T-cell (primary cell): ENCODE measurements at regions not wholly inside any gene's neighbourhood (a gene's known extent, or its start where the extent isn't known, plus 50 kb on each side); places are given as distances from the start of the nearest gene placed in this dataset.
A peak's percentile ranks its signal among the peaks of the same experiment; 100 is the strongest.

Experiments used
- ATAC-seq, 4 experiments: fragments of 200-7000 bp in 3 of 4; fragments of 150-1000 bp in 1 of 4; cut with Tn5 transposase; replicated peaks in 1 of 4; 1 replicate in 3 of 4; 2 replicates in 1 of 4; pipeline ENCODE4 v1.10.0; 2021; ENCODE audit warnings: moderate library complexity in 3 of 4, mild to moderate bottlenecking in 2 of 4, moderate number of reproducible peaks in 1 of 4
- CTCF ChIA-PET, 2 donors: fragments of 300-600 bp; sonication (Branson Sonifier 250); formaldehyde crosslinking; loops; one replicate each; lab custom pipeline; 2022; ENCODE audit warnings: antibody characterized with exemption in 2 of 2; lab: Charles Lee
- POLR2A ChIA-PET, 2 donors: fragments of 300-600 bp; sonication (Branson Sonifier 250); formaldehyde crosslinking; loops; one replicate each; lab custom pipeline; 2022; ENCODE audit warnings: antibody characterized with exemption in 2 of 2; lab: Charles Lee
- DNase-seq, 35 experiments: peaks; one replicate each; pipeline versions ENCODE4 v3.0.0 to v3.0.0-alpha.2; 2013 to 2023
- H3K27ac ChIP-seq: one replicate; pipeline ENCODE4 v1.5.1; 2013; ENCODE audit warnings: low read length
- H3K27me3 ChIP-seq, 2 experiments: replicated peaks in 1 of 2; 1 replicate in 1 of 2; 2 replicates in 1 of 2; pipeline versions ENCODE4 v1.6.1 to v1.7.0; 2013; ENCODE audit warnings: low read length in 1 of 2, mixed read lengths in 1 of 2; ENCODE audit not compliant: control insufficient read depth in 2 of 2, insufficient read depth in 2 of 2; ENCODE audit errors: extremely low read depth in 1 of 2
- H3K36me3 ChIP-seq, 2 donors: 1 replicate in 1 of 2; 2 replicates in 1 of 2; pipeline versions ENCODE4 v1.6.1 to v1.7.0; 2013; ENCODE audit warnings: low read length in 1 of 2; ENCODE audit not compliant: control insufficient read depth in 2 of 2, insufficient read depth in 1 of 2; ENCODE audit errors: extremely low read depth in 1 of 2
- H3K4me1 ChIP-seq, 2 experiments: 1 replicate in 1 of 2; 2 replicates in 1 of 2; pipeline versions ENCODE4 v1.6.1 to v1.7.0; 2013; ENCODE audit warnings: low read length in 2 of 2, mixed read lengths in 1 of 2; ENCODE audit not compliant: insufficient read depth in 2 of 2, control insufficient read depth in 1 of 2; ENCODE audit errors: extremely low read depth in 1 of 2
- H3K4me3 ChIP-seq, 2 donors: 1 replicate in 1 of 2; 2 replicates in 1 of 2; pipeline versions ENCODE4 v1.5.1 to v1.7.0; 2013; ENCODE audit warnings: mild to moderate bottlenecking in 2 of 2, low read length in 1 of 2, moderate library complexity in 1 of 2; ENCODE audit not compliant: control insufficient read depth in 1 of 2; ENCODE audit errors: extremely low read depth in 1 of 2
- H3K9me3 ChIP-seq: 2 replicates; pipeline ENCODE4 v1.7.0; 2013
- H3K27ac Mint-ChIP-seq, 2 donors: one replicate each; pipeline ENCODE4 v1.8.0; 2020 to 2021; ENCODE audit warnings: mild to moderate bottlenecking in 2 of 2, mixed read lengths in 2 of 2
- H3K27me3 Mint-ChIP-seq, 2 donors: one replicate each; pipeline ENCODE4 v1.8.0; 2021 to 2022; ENCODE audit warnings: mixed read lengths in 2 of 2
- H3K36me3 Mint-ChIP-seq: one replicate; pipeline ENCODE4 v1.8.0; 2021; ENCODE audit warnings: mixed read lengths
- H3K4me1 Mint-ChIP-seq, 3 donors: one replicate each; pipeline ENCODE4 v1.8.0; 2020 to 2022; ENCODE audit warnings: mixed read lengths in 3 of 3, mild to moderate bottlenecking in 1 of 3
- H3K4me3 Mint-ChIP-seq, 3 donors: one replicate each; pipeline ENCODE4 v1.8.0; 2020 to 2022; ENCODE audit warnings: mild to moderate bottlenecking in 3 of 3, mixed read lengths in 3 of 3, moderate library complexity in 3 of 3
- H3K9me3 Mint-ChIP-seq, 3 donors: one replicate each; pipeline ENCODE4 v1.8.0; 2020 to 2022; ENCODE audit warnings: mixed read lengths in 3 of 3
- WGBS: methylation state at CpG from one replicate; pipeline ENCODE4 v1.1.5; 2013; ENCODE audit warnings: missing lambda C conversion rate; ENCODE audit not compliant: insufficient coverage; 5-methylcytosine and 5-hydroxymethylcytosine counted together

DNA sequence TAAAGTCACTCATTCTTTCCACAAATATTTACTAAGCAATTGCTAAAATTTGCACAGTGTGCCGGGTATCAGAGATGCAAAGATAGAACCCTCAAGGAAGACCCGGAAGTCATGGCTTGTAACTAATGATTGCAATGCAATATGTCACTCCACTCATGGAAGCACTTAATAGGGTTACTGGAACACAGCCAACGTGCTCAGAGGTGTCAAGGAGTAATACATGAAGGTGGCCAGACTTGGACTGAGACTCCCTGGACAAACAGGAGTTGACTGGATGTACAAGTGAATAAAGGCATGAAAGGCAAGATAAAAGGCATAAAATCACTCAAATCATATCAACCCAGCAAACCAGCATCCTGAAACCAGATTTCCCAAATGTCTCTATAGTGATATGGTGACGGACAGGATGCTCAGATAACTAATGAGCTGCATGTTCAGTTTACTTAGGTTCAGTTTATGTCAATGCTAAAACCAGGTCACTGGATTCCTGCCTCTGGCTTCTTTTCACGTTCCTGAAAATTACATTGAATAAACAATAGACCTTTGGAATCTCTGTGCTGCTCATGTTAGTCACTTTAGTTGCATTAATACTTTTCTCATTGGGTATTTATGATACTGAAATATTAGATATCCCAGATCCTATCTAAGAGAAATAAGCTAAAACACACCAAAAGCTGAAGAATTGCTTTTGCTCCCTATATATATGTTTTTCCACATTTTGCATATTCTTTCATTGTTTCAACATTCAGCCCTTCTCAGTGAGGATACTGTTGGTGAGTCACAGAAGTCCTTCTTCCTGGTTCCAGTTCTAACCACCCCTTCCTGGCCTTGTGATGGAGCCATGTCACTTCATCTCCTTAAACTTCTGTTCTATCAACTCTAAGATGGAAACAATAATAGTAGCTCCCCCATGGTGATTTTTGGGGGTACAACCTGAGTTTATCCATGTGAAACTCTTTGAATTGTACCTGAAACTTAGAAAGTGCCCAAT is 688.9 kb upstream of the ID2 start:
- H3K27me3 Mint-ChIP-seq = no peaks in the 10 kb centered on the region
- Histone ChIP-seq H3K9me3 (no peaks in the 10 kb centered on the region), H3K4me3 (no peak overlapping the region), H3K36me3 (no peaks in the 10 kb centered on the region), H3K27me3 (no peaks in the 10 kb centered on the region), H3K4me1 (no peaks in the 10 kb centered on the region), H3K27ac (no peak overlapping the region)
- H3K4me1 Mint-ChIP-seq = peaks cover 0 to 10% (median 9%) of the 10 kb centered on the region in 3 donors
- DNase-seq = no peak
- POLR2A ChIA-PET = no interaction called here
- 89% methylated on average over 2 of the region's 5 CpGs for WGBS
- no peaks in the 10 kb centered on the region for H3K36me3 Mint-ChIP-seq
- CTCF ChIA-PET = no interaction called here
- H3K9me3 Mint-ChIP-seq = no peaks in the 10 kb centered on the region
- no peak overlapping the region for H3K27ac Mint-ChIP-seq
- no peak overlapping the region for H3K4me3 Mint-ChIP-seq
- no peak for ATAC-seq

DNA sequence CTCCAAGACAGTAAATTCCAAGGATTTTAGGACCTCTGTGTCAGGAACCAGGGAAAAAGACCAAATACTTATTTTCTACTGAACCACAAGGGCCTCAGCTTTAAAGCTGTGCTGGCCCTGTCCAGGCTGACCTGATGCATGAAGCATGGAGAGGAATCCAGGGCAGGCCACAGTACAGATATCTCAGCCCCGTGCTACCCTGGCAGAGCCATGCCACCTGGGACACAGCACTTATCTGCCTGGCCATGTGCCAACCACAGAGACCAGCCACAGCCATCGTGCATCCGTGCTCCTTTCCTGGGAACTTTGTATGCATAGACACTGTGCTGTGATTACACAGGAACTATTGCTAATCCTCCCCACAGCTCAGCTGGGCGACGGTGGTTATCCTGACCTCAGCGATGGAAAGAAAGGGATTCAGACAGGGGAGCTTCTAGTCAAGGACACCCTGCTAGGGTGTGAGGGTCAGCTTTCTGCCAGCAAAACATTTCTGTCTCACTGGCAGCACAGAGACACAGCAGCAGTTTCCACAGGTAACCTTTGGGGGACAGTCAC is 687.4 kb upstream of the ID2 start:
- CTCF ChIA-PET = no interaction called here

DNA sequence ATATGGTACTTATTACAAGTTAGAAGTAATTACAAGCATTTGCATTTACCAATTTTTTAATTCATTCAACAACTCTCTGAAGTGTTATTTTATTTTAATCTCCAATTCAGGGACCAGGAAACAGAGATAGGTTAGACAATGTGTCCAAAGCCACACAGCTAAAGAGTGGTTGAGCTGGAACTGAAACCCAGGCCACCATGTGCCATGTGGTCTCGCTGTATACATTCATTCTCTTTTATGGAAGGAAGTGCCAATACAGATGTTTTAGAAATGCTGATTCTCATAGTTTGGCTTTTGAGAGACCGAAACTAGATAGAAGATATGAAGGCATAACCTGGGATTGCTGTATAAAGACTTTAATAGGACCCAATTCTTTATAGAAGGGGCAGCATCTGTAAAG is 684.6 kb upstream of the ID2 start:
- ChIA-PET POLR2A (no interaction called here), CTCF (no interaction called here)
- Mint-ChIP-seq H3K27ac (no peak overlapping the region), H3K27me3 (no peaks in the 10 kb centered on the region), H3K4me1 (peaks cover 0 to 10% (median 9%) of the 10 kb centered on the region in 3 donors), H3K9me3 (no peaks in the 10 kb centered on the region), H3K36me3 (no peaks in the 10 kb centered on the region), H3K4me3 (no peak overlapping the region)
- no peaks in the 10 kb centered on the region for H3K4me1 ChIP-seq
- no peak overlapping the region for H3K27ac ChIP-seq
- no peak overlapping the region for H3K4me3 ChIP-seq
- ATAC-seq = no peak
- no peak for DNase-seq
- WGBS = 54% methylated on average over 1 of the region's 2 CpGs
- no peaks in the 10 kb centered on the region for H3K27me3 ChIP-seq
- H3K9me3 ChIP-seq = no peaks in the 10 kb centered on the region
- no peaks in the 10 kb centered on the region for H3K36me3 ChIP-seq

More for the DNA sequence above, 687.4 kb upstream of the ID2 start:
- no peak for DNase-seq
- Histone ChIP-seq H3K9me3 (no peaks in the 10 kb centered on the region), H3K4me3 (no peak overlapping the region), H3K27me3 (no peaks in the 10 kb centered on the region), H3K27ac (no peak overlapping the region), H3K36me3 (no peaks in the 10 kb centered on the region), H3K4me1 (no peaks in the 10 kb centered on the region)
- H3K36me3 Mint-ChIP-seq = no peaks in the 10 kb centered on the region
- H3K9me3 Mint-ChIP-seq = no peaks in the 10 kb centered on the region
- H3K4me3 Mint-ChIP-seq = no peak overlapping the region
- 78% methylated on average over 4 of the region's 6 CpGs for WGBS
- no peak for ATAC-seq
- no peaks in the 10 kb centered on the region for H3K27me3 Mint-ChIP-seq
- no peak overlapping the region for H3K27ac Mint-ChIP-seq
- H3K4me1 Mint-ChIP-seq = peaks cover 0 to 10% (median 9%) of the 10 kb centered on the region in 3 donors
- POLR2A ChIA-PET = no interaction called here

DNA sequence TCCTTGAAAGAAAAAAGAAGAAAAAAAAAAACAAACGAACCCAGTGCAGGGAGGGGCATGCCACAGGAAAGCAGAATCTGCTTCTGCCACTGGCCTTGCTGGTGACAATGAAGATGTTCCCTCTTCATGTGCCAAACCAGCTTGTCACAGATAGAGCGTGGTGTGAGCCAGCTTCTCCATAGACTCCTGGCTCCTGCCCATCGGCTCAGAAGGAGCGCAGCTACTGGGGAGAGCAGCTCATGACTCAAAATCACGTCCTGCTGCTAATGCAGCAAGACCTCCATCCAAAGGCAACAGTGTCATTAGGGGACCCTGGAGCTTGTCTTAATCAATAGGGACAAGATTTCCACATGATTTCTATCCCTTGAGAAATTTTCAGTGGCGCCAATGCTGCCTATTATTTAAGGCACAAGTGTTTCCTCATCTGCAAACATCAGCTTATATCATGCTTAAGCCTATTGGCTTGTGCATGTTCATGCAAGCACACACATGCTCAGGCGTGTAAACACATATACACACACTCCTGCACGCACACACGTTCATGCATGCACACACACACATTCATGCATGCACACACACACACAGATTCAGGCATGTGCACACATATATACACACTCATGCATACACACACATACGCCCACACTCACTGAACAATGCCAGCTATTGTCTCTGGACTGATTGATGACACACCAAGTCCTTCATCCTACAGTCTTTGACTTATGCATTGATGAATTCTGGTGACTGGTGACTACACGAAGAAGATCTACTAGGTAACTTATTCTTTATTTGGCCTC is 682.0 kb upstream of the ID2 start:
- H3K27me3 ChIP-seq = no peaks in the 10 kb centered on the region
- Mint-ChIP-seq H3K36me3 (no peaks in the 10 kb centered on the region), H3K4me1 (peaks cover 0 to 10% (median 9%) of the 10 kb centered on the region in 3 donors), H3K27me3 (no peaks in the 10 kb centered on the region), H3K4me3 (no peak overlapping the region), H3K9me3 (no peaks in the 10 kb centered on the region), H3K27ac (no peak overlapping the region)
- CTCF ChIA-PET = interaction anchor here in 1 of 2 donors (0.6 kb wide), 1 partner anchor 1238 kb away, joined by 5 read pairs; no protein-coding TSS in a partner anchor
- ATAC-seq = no peak
- 80% methylated on average over 7 of the region's 11 CpGs for WGBS
- no peaks in the 10 kb centered on the region for H3K4me1 ChIP-seq
- H3K27ac ChIP-seq = no peak overlapping the region
- POLR2A ChIA-PET = no interaction called here
- no peaks in the 10 kb centered on the region for H3K9me3 ChIP-seq
- no peak overlapping the region for H3K4me3 ChIP-seq
- no peaks in the 10 kb centered on the region for H3K36me3 ChIP-seq
- no peak for DNase-seq

DNA sequence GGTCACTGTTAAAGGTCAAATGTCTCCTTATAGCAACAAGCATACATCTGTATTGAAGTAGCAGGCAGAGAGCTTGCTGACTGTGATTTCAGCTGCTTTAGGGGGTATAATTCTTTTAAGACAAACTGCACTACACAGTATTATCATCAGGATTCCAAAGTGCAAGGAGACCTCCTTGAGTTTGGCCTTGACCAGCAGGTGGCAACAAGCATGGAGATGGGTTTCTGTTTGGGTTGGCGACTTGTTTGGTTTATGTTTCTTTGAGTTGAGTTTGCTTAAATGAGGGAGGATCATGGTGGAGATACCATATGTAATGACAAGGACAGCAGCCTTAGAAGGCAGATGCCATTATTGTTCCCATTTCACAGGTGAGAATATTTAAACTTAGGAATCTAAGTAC is 681.0 kb upstream of the ID2 start:
- H3K27me3 Mint-ChIP-seq = no peaks in the 10 kb centered on the region
- H3K27ac ChIP-seq = no peak overlapping the region
- H3K4me3 Mint-ChIP-seq = no peak overlapping the region
- ChIA-PET POLR2A (no interaction called here), CTCF (no interaction called here)
- H3K27ac Mint-ChIP-seq = no peak overlapping the region
- DNase-seq = peak in 1 of 35 experiments; percentile 28
- peaks cover 0 to 8% (median 7%) of the 10 kb centered on the region in 3 donors for H3K4me1 Mint-ChIP-seq
- H3K9me3 Mint-ChIP-seq = no peaks in the 10 kb centered on the region
- no peaks in the 10 kb centered on the region for H3K36me3 ChIP-seq
- H3K4me1 ChIP-seq = no peaks in the 10 kb centered on the region
- no peak overlapping the region for H3K4me3 ChIP-seq
- no peak for ATAC-seq
- no CpG with 5 or more reads among the region's 1 CpG for WGBS
- no peaks in the 10 kb centered on the region for H3K36me3 Mint-ChIP-seq
- no peaks in the 10 kb centered on the region for H3K27me3 ChIP-seq
- H3K9me3 ChIP-seq = no peaks in the 10 kb centered on the region

DNA sequence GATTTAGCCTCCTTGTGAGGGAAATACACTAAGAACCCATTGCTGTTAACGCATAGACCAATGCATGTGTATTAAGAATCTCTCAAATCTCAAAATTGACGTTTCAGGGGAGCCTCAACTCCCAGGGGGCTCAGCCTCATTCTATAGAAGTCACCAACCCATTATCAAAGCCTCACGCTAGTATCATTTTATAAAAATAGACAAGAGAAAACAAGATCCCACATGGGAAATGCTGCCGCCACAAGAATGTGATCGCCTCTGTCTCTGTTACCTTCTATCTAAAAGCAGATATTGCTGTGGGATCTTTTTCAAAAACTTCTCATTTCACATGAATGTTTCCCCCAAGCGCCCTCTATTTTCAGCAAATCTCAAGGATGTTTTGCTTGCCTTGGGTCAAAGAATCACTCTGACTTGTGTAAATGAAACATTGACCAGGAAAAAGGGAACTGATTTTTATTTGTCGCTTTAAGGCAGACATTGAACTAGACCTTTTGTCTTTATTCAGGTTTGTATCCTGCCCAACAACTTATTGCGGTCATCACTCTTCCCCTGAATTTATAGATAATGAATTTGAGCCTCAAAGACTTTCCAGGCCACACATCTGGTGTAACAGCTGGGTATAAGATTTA is 679.0 kb upstream of the ID2 start:
- H3K27me3 Mint-ChIP-seq = no peaks in the 10 kb centered on the region
- H3K36me3 Mint-ChIP-seq = no peaks in the 10 kb centered on the region
- DNase-seq (no peak), ATAC-seq (no peak)
- H3K9me3 Mint-ChIP-seq = no peaks in the 10 kb centered on the region
- Histone ChIP-seq H3K27ac (no peak overlapping the region), H3K27me3 (no peaks in the 10 kb centered on the region), H3K4me1 (no peaks in the 10 kb centered on the region), H3K4me3 (no peak overlapping the region), H3K36me3 (no peaks in the 10 kb centered on the region), H3K9me3 (no peaks in the 10 kb centered on the region)
- 100% methylated on average over 1 of the region's 8 CpGs for WGBS
- ChIA-PET CTCF (interaction anchor here in 1 of 2 donors (0.6 kb wide), 1 partner anchor 43 kb away, joined by 3 read pairs; no protein-coding TSS in a partner anchor), POLR2A (no interaction called here)
- H3K4me1 Mint-ChIP-seq = no peaks in the 10 kb centered on the region
- no peak overlapping the region for H3K4me3 Mint-ChIP-seq
- H3K27ac Mint-ChIP-seq = no peak overlapping the region
